NCI-H187 (cell line): ENCODE measurements at regions not wholly inside any gene's neighbourhood (a gene's known extent, or its start where the extent isn't known, plus 50 kb on each side); places are given as distances from the start of the nearest gene placed in this dataset.
"Not testable (repeated sequence)": the region's sequence is repeated elsewhere in the genome, so short reads cannot be mapped to it uniquely, and the experiment has no call there.

ENCODE experiments used
- DNase-seq, 2 experiments: peaks; one replicate each; lab custom pipeline; 2025; lab: John Stamatoyannopoulos, UW

GRCh38 chr2:133975135-133975534 lies 278.7 kb upstream of the MGAT5 start:
- no peak for DNase-seq

- no peak for DNase-seq
These were observed 278.0 kb upstream of the MGAT5 start for GRCh38 chr2:133975676-133976428.

- no peak for DNase-seq
These were observed 277.2 kb upstream of the MGAT5 start for GRCh38 chr2:133976659-133977058.

- DNase-seq, result no peak
These were observed 276.5 kb upstream of the MGAT5 start for GRCh38 chr2:133977405-133977804.

GRCh38 chr2:133982256-133982655 lies 271.6 kb upstream of the MGAT5 start:
- DNase-seq, result no peak

GRCh38 chr2:133985563-133985962 lies 268.3 kb upstream of the MGAT5 start:
- no peak for DNase-seq

GRCh38 chr2:133986081-133986837 lies 267.6 kb upstream of the MGAT5 start:
- no peak for DNase-seq

GRCh38 chr2:133986881-133987795 lies 266.7 kb upstream of the MGAT5 start:
- no peak for DNase-seq

GRCh38 chr2:133988316-133988891 lies 265.5 kb upstream of the MGAT5 start:
- no peak for DNase-seq

GRCh38 chr2:133991606-133992168 lies 262.2 kb upstream of the MGAT5 start:
- no peak for DNase-seq

GRCh38 chr2:133992454-133992853 lies 261.4 kb upstream of the MGAT5 start:
- no peak for DNase-seq

- DNase-seq, result no peak
These were observed 260.7 kb upstream of the MGAT5 start for GRCh38 chr2:133993160-133993559.

GRCh38 chr2:133998726-133999125 lies 255.1 kb upstream of the MGAT5 start:
- DNase-seq, result not testable (repeated sequence)

GRCh38 chr2:134002391-134002790 lies 251.5 kb upstream of the MGAT5 start:
- no peak for DNase-seq

GRCh38 chr2:134002921-134003320 lies 251.0 kb upstream of the MGAT5 start:
- no peak for DNase-seq

- no peak for DNase-seq
These were observed 249.4 kb upstream of the MGAT5 start for GRCh38 chr2:134004467-134004866.

GRCh38 chr2:134008837-134009236 lies 245.0 kb upstream of the MGAT5 start:
- no peak for DNase-seq

- no peak for DNase-seq
These were observed 244.4 kb upstream of the MGAT5 start for GRCh38 chr2:134009440-134009839.

GRCh38 chr2:134009906-134010305 lies 244.0 kb upstream of the MGAT5 start:
- DNase-seq, result not testable (repeated sequence)

GRCh38 chr2:134011936-134012586 lies 241.8 kb upstream of the MGAT5 start:
- DNase-seq, result no peak
